ENCODE measurements at regions not wholly inside any gene's neighbourhood (a gene's known extent, or its start where the extent isn't known, plus 50 kb on each side); places are given as distances from the start of the nearest gene placed in this dataset.

Small RNA genes lying in the stretch of these regions (small RNA-seq; reads per million reads assigned to genes)
- 0 reads per million in 7 experiments for gene RF00019

All from SK-N-SH (cell line).